Transverse colon (tissue), 4 donors: ENCODE measurements at regions not wholly inside any gene's neighbourhood (a gene's known extent, or its start where the extent isn't known, plus 50 kb on each side); places are given as distances from the start of the nearest gene placed in this dataset.

Experiments used
- CTCF ChIP-seq, 5 experiments: fragments of 200-600 bp in 3 of 5; fragments of 450-650 bp in 2 of 5; sonication (generic) in 3 of 5; IDR thresholded peaks; 1 replicate in 2 of 5; 2 replicates in 3 of 5; pipeline ENCODE4 v1.5.1; 2016 to 2017; ENCODE audit warnings: antibody characterized with exemption in 5 of 5, inconsistent platforms in 3 of 5, mild to moderate bottlenecking in 2 of 5, moderate library complexity in 1 of 5
- EP300 ChIP-seq: sonication (generic); formaldehyde crosslinking; IDR thresholded peaks from one replicate; pipeline ENCODE4 v1.6.1; 2017; ENCODE audit warnings: antibody characterized with exemption, low read depth
- POLR2A ChIP-seq: fragments of 450-650 bp; IDR thresholded peaks from one replicate; pipeline ENCODE4 v1.6.1; 2016; ENCODE audit warnings: antibody characterized with exemption, mild to moderate bottlenecking, moderate library complexity
- POLR2AphosphoS5 ChIP-seq, 3 donors: sonication (generic); formaldehyde crosslinking; IDR thresholded peaks; one replicate each; pipeline ENCODE4 v1.6.1; 2016; ENCODE audit warnings: antibody characterized with exemption in 3 of 3

- no peak for TF ChIP-seq CTCF (IDR thresholded peaks at IDR 0.05)
- TF ChIP-seq POLR2A = no peak
- no peak for TF ChIP-seq EP300
- TF ChIP-seq POLR2AphosphoS5 (IDR thresholded peaks at IDR 0.05) = no peak
Measured at GRCh38 chr6:130309028-130309427, 56.8 kb upstream of the TMEM200A start.
